ENCODE measurements at regions not wholly inside any gene's neighbourhood (a gene's known extent, or its start where the extent isn't known, plus 50 kb on each side); places are given as distances from the start of the nearest gene placed in this dataset.
"Not testable (repeated sequence)": the region's sequence is repeated elsewhere in the genome, so short reads cannot be mapped to it uniquely, and the experiment has no call there.

GRCh38 chr3:186440891-186441290 is 78.9 kb upstream of the DGKG start:
- WGBS, 2 donors: 81 to 86% methylated on average over 3 of the region's 3 CpGs
- TF ChIP-seq POLR2A (IDR thresholded peaks at IDR 0.05): no peak
- TF ChIP-seq, protein P1, sequence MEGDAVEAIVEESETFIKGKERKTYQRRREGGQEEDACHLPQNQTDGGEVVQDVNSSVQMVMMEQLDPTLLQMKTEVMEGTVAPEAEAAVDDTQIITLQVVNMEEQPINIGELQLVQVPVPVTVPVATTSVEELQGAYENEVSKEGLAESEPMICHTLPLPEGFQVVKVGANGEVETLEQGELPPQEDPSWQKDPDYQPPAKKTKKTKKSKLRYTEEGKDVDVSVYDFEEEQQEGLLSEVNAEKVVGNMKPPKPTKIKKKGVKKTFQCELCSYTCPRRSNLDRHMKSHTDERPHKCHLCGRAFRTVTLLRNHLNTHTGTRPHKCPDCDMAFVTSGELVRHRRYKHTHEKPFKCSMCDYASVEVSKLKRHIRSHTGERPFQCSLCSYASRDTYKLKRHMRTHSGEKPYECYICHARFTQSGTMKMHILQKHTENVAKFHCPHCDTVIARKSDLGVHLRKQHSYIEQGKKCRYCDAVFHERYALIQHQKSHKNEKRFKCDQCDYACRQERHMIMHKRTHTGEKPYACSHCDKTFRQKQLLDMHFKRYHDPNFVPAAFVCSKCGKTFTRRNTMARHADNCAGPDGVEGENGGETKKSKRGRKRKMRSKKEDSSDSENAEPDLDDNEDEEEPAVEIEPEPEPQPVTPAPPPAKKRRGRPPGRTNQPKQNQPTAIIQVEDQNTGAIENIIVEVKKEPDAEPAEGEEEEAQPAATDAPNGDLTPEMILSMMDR (IDR thresholded peaks at IDR 0.05): no peak
- no peak for DNase-seq (ENCODE audit: low spot score in 2 of 2)
- intact Hi-C loops (cut with DNase I; ENCODE audit: low total_unique reads): no loop called here
- no peak overlapping the region for H3K4me3 ChIP-seq (ENCODE audit: low read depth, poor library complexity, severe bottlenecking)

DNA sequence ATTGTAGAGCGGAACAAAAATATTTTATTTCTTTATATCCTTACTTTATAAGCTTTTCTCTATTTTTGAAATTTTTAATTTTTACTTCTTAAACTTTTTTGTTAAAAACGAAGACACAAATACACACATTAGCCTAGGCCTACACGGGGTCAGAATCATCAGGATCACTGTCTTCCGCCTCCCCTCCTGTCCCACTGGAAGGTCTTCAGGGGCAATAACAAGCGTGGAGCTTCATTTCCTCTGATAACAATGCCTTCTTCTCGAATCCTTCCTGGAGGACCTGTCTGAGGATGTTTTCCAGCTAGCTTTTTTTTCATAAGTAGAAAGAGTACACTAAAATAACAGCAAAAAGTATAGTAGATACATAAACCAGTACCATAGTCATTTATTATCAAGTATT is 77.7 kb upstream of the DGKG start:
- TF ChIP-seq POLR2A (IDR thresholded peaks at IDR 0.05): no peak
- TF ChIP-seq, protein P1 (IDR thresholded peaks at IDR 0.05): no peak
- no peak for DNase-seq (ENCODE audit: low spot score in 2 of 2)
- intact Hi-C loops (cut with DNase I; ENCODE audit: low total_unique reads): no loop called here
- 74 to 77% methylated on average over 6 of the region's 6 CpGs for WGBS, 2 donors
- no peak overlapping the region for H3K4me3 ChIP-seq (ENCODE audit: low read depth, poor library complexity, severe bottlenecking)

DNA sequence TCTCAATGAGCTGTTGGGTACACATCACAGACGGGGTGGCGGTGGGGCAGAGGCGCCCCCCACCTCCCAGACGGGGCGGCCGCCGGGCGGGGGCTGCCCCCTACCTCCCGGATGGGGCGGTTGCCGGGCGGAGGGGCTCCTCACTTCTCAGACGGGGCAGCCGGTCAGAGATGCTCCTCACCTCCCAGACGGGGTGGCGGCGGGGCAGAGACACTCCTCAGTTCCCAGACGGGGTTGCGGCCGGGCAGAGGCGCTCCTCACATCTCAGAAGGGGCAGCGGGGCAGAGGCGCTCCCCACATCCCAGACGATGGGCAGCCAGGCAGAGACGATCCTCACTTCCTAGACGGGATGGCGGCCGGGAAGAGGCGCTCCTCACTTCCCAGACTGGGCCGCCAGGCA is 73.3 kb upstream of the DGKG start:
- not testable (repeated sequence) for DNase-seq (ENCODE audit: low spot score in 2 of 2)

GRCh38 chr3:186432944-186433732 is 71.1 kb upstream of the DGKG start:
- H3K4me3 ChIP-seq (ENCODE audit: low read depth, poor library complexity, severe bottlenecking): no peak overlapping the region
- intact Hi-C loops (cut with DNase I; ENCODE audit: low total_unique reads): no loop called here
- 82 to 89% methylated on average over 6 of the region's 6 CpGs for WGBS, 2 donors
- TF ChIP-seq, protein P1 (IDR thresholded peaks at IDR 0.05): no peak
- no peak for TF ChIP-seq POLR2A (IDR thresholded peaks at IDR 0.05)
- DNase-seq (ENCODE audit: low spot score in 2 of 2): no peak

More for the DNA sequence above, 73.3 kb upstream of the DGKG start:
- H3K4me3 ChIP-seq (ENCODE audit: low read depth, poor library complexity, severe bottlenecking); intact Hi-C loops (cut with DNase I; ENCODE audit: low total_unique reads): not testable (repeated sequence)
- 92 to 97% methylated on average over 23 to 24 of the region's 30 CpGs for WGBS, 2 donors

DNA sequence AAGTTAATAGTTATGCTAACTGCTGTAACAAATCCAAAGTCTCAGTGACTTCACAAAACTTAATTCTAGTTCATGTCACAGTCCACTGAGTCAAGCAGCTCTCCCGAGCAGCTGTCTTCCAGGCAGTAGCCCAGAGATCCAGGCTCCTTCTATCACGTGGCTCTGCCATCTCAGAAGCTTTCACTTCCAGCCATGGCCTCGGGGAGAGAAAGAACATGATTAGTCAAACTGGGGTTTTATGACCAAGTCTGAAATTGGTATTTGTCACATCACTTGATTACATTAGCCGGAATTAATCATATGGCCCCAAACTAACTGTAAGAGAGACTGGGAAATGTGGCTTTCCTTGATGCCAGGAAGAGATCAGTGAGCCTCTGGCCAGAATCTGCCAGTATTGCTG is 70.2 kb upstream of the DGKG start:
- intact Hi-C loops (cut with DNase I; ENCODE audit: low total_unique reads): no loop called here
- WGBS, 2 donors: 46 to 53% methylated on average over 4 of the region's 4 CpGs
- DNase-seq (ENCODE audit: low spot score in 2 of 2): no peak
- TF ChIP-seq, protein P1 (IDR thresholded peaks at IDR 0.05): no peak
- no peak for TF ChIP-seq POLR2A (IDR thresholded peaks at IDR 0.05)
- no peak overlapping the region for H3K4me3 ChIP-seq (ENCODE audit: low read depth, poor library complexity, severe bottlenecking)

- intact Hi-C loops (cut with DNase I; ENCODE audit: low total_unique reads): no loop called here
- TF ChIP-seq, protein P1 (IDR thresholded peaks at IDR 0.05): no peak
- TF ChIP-seq POLR2A (IDR thresholded peaks at IDR 0.05): no peak
- 57 to 70% methylated on average over 10 of the region's 10 CpGs for WGBS, 2 donors
- H3K4me3 ChIP-seq (ENCODE audit: low read depth, poor library complexity, severe bottlenecking): no peak overlapping the region
- no peak for DNase-seq (ENCODE audit: low spot score in 2 of 2)
These were observed 65.7 kb upstream of the DGKG start for GRCh38 chr3:186427627-186428281.

All from lower leg skin (tissue), 4 donors.